GM13976 (cell line): ENCODE measurements at regions not wholly inside any gene's neighbourhood (a gene's known extent, or its start where the extent isn't known, plus 50 kb on each side); places are given as distances from the start of the nearest gene placed in this dataset.

Experiments
- DNase-seq: peaks from one replicate; pipeline ENCODE4 v3.0.0; 2012; ENCODE audit warnings: low spot score
- CTCF ChIP-seq: IDR thresholded peaks from 2 replicates; pipeline ENCODE4 v1.5.1; 2012; ENCODE audit warnings: borderline replicate concordance, mild to moderate bottlenecking; ENCODE audit not compliant: insufficient read depth; ENCODE audit errors: extremely low read depth, missing control alignments, control extremely low read depth
- in situ Hi-C: fragments of 300-500 bp; cut with MboI; formaldehyde crosslinking; loops from one replicate; pipeline ENCODE4 v1.12.0; 2022; ENCODE audit warnings: low sequenced_read_pairs, mixed read lengths, inconsistent platforms; ENCODE audit not compliant: unreplicated experiment

GRCh38 chr15:81526029-81526428, 152.0 kb upstream of the TMC3 start:
- no peak for DNase-seq
- no peak for TF ChIP-seq CTCF
- in situ Hi-C loops, result no loop called here

- in situ Hi-C loops, result no loop called here
- no peak for TF ChIP-seq CTCF
- DNase-seq, result no peak
Measured at GRCh38 chr15:81524496-81524895, 150.5 kb upstream of the TMC3 start.

GRCh38 chr15:81523867-81524266, 149.9 kb upstream of the TMC3 start:
- TF ChIP-seq CTCF, result no peak
- DNase-seq, result no peak
- in situ Hi-C loops, result no loop called here

- in situ Hi-C loops, result no loop called here
- DNase-seq, result no peak
- no peak for TF ChIP-seq CTCF
Measured at GRCh38 chr15:81520480-81520879, 146.5 kb upstream of the TMC3 start.

GRCh38 chr15:81516461-81516860, 142.4 kb upstream of the TMC3 start:
- no peak for TF ChIP-seq CTCF
- no peak for DNase-seq
- in situ Hi-C loops, result no loop called here

GRCh38 chr15:81516012-81516411, 142.0 kb upstream of the TMC3 start:
- in situ Hi-C loops, result no loop called here
- no peak for DNase-seq
- no peak for TF ChIP-seq CTCF

GRCh38 chr15:81514725-81515124, 140.7 kb upstream of the TMC3 start:
- in situ Hi-C loops, result no loop called here
- TF ChIP-seq CTCF, result no peak

More at GRCh38 chr15:81514725-81515124, 140.7 kb upstream of the TMC3 start:
- no peak for DNase-seq
